OCI-LY1 (cell line): ENCODE measurements at regions not wholly inside any gene's neighbourhood (a gene's known extent, or its start where the extent isn't known, plus 50 kb on each side); places are given as distances from the start of the nearest gene placed in this dataset.

Experiments
- H2AFZ ChIP-seq: fragments of 200-600 bp; sonication (generic), shearing (Covaris generic); 2 replicates; pipeline ENCODE4 v1.6.0; 2014; ENCODE audit warnings: antibody characterized with exemption, mild to moderate bottlenecking, low read length
- H3F3A ChIP-seq: fragments of 200-600 bp; sonication (generic), shearing (Covaris generic); 2 replicates; pipeline ENCODE4 v1.6.0; 2014; ENCODE audit warnings: mild to moderate bottlenecking, antibody characterized with exemption, low read length, moderate library complexity; ENCODE audit not compliant: insufficient read depth
- H3K27ac ChIP-seq: fragments of 200-600 bp; sonication (generic); 2 replicates; pipeline ENCODE4 v1.5.1; 2014; ENCODE audit warnings: low read length, mixed run types, mild to moderate bottlenecking, low read depth; ENCODE audit not compliant: poor library complexity, severe bottlenecking
- H3K27me3 ChIP-seq: fragments of 200-600 bp; sonication (generic); 2 replicates; pipeline ENCODE4 v1.6.0; 2014; ENCODE audit warnings: antibody characterized with exemption, mild to moderate bottlenecking, low read length, moderate library complexity; ENCODE audit not compliant: insufficient read depth
- H3K36me3 ChIP-seq: fragments of 200-600 bp; sonication (generic); 2 replicates; pipeline ENCODE4 v1.6.1; 2014; ENCODE audit warnings: mild to moderate bottlenecking, antibody characterized with exemption, low read length, moderate library complexity, mixed read lengths; ENCODE audit not compliant: insufficient read depth
- H3K4me1 ChIP-seq: fragments of 200-600 bp; sonication (generic); 2 replicates; pipeline ENCODE4 v1.5.1; 2014; ENCODE audit warnings: mild to moderate bottlenecking, low read length, moderate library complexity; ENCODE audit not compliant: insufficient read depth, severe bottlenecking
- H3K4me2 ChIP-seq: fragments of 200-600 bp; sonication (generic), shearing (Covaris generic); 2 replicates; pipeline ENCODE4 v1.6.1; 2014; ENCODE audit warnings: low read length
- H3K4me3 ChIP-seq: fragments of 200-600 bp; sonication (generic); 2 replicates; pipeline ENCODE4 v1.5.1; 2014; ENCODE audit warnings: low read length, low read depth, mild to moderate bottlenecking, mixed read lengths; ENCODE audit not compliant: poor library complexity, severe bottlenecking
- H3K79me2 ChIP-seq: fragments of 200-600 bp; shearing (Covaris generic); 2 replicates; pipeline ENCODE4 v1.6.1; 2016; ENCODE audit warnings: mixed run types, low read length, mixed read lengths; ENCODE audit not compliant: insufficient read depth
- H3K9ac ChIP-seq: fragments of 200-600 bp; sonication (generic), shearing (Covaris generic); 2 replicates; pipeline ENCODE4 v1.6.1; 2014; ENCODE audit warnings: mild to moderate bottlenecking, low read length, mixed read lengths
- H3K9me2 ChIP-seq: fragments of 200-600 bp; sonication (generic), shearing (Covaris generic); 2 replicates; pipeline ENCODE4 v1.6.1; 2014; ENCODE audit warnings: low read depth, mild to moderate bottlenecking, low read length, mixed read lengths
- H3K9me3 ChIP-seq: fragments of 200-600 bp; shearing (Covaris generic); 2 replicates; pipeline ENCODE4 v1.6.1; 2014; ENCODE audit warnings: low read length, mixed read lengths
- H4K20me1 ChIP-seq: fragments of 200-600 bp; sonication (generic), shearing (Covaris generic); 2 replicates; pipeline ENCODE4 v1.6.0; 2016; ENCODE audit warnings: mild to moderate bottlenecking, low read length; ENCODE audit not compliant: insufficient read depth
- EZH2 ChIP-seq: fragments of 200-600 bp; sonication (generic), shearing (Covaris generic); IDR thresholded peaks from 2 replicates; pipeline ENCODE4 v1.8.0; 2017; ENCODE audit warnings: borderline replicate concordance, mixed run types, mild to moderate bottlenecking, antibody characterized with exemption, low read length, moderate library complexity, mixed read lengths
- TF ChIP-seq, protein P1 (sequence below): fragments of 200-600 bp; sonication (generic), shearing (Covaris generic); IDR thresholded peaks from 2 replicates; pipeline ENCODE4 v1.5.1; 2017; ENCODE audit warnings: mild to moderate bottlenecking, antibody characterized with exemption, low read length, moderate library complexity, mixed read lengths

- Histone ChIP-seq H3K9me2 (no peaks in the 10 kb centered on the region), H3K4me2 (no peak overlapping the region), H3K4me1 (peaks cover 14% of the 10 kb centered on the region), H3K79me2 (no peaks in the 10 kb centered on the region), H4K20me1 (no peaks in the 10 kb centered on the region), H3K4me3 (no peak overlapping the region), H3K27me3 (no peaks in the 10 kb centered on the region), H3K27ac (no peak overlapping the region), H3F3A (no peaks in the 10 kb centered on the region), H3K36me3 (no peaks in the 10 kb centered on the region), H2AFZ (no peak overlapping the region), H3K9me3 (no peaks in the 10 kb centered on the region), H3K9ac (no peak overlapping the region)
- TF ChIP-seq, protein P1, sequence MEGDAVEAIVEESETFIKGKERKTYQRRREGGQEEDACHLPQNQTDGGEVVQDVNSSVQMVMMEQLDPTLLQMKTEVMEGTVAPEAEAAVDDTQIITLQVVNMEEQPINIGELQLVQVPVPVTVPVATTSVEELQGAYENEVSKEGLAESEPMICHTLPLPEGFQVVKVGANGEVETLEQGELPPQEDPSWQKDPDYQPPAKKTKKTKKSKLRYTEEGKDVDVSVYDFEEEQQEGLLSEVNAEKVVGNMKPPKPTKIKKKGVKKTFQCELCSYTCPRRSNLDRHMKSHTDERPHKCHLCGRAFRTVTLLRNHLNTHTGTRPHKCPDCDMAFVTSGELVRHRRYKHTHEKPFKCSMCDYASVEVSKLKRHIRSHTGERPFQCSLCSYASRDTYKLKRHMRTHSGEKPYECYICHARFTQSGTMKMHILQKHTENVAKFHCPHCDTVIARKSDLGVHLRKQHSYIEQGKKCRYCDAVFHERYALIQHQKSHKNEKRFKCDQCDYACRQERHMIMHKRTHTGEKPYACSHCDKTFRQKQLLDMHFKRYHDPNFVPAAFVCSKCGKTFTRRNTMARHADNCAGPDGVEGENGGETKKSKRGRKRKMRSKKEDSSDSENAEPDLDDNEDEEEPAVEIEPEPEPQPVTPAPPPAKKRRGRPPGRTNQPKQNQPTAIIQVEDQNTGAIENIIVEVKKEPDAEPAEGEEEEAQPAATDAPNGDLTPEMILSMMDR, result no peak
- no peak for TF ChIP-seq EZH2
Observed at GRCh38 chr6:14212020-14212419, 94.4 kb downstream of the CD83 start.

DNA sequence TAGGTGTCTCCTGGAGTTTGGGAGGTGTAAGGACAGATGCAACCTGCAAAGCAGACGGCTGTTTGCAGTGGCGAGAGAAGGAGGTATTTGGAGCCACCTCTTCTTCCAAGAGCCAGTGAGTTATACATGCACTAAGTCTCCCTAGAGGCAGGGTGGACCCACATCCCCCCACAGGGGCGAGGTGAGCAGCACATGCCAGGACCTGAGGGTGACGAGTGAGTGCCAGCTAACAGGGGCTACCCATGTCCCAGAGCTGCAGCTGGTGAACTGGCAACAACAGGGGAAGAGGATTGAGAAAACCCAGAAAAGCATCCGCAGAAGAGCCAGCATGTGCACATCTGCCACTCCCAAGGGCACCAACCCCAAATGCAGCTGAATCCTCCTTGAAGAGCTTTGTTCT, 95.1 kb downstream of the CD83 start:
- H3K9me2 ChIP-seq, result no peaks in the 10 kb centered on the region
- no peaks in the 10 kb centered on the region for H3F3A ChIP-seq
- peaks cover 14% of the 10 kb centered on the region for H3K4me1 ChIP-seq
- no peaks in the 10 kb centered on the region for H3K36me3 ChIP-seq
- no peak overlapping the region for H3K4me3 ChIP-seq
- H3K9ac ChIP-seq, result no peak overlapping the region
- no peaks in the 10 kb centered on the region for H3K27me3 ChIP-seq
- H3K79me2 ChIP-seq, result no peaks in the 10 kb centered on the region
- no peaks in the 10 kb centered on the region for H4K20me1 ChIP-seq
- no peak overlapping the region for H3K4me2 ChIP-seq
- no peak overlapping the region for H3K27ac ChIP-seq
- H3K9me3 ChIP-seq, result no peaks in the 10 kb centered on the region
- TF ChIP-seq, protein P1, result no peak
- TF ChIP-seq EZH2, result no peak
- no peak overlapping the region for H2AFZ ChIP-seq

- Histone ChIP-seq H3K27ac (no peak overlapping the region), H3K9ac (no peak overlapping the region), H4K20me1 (no peaks in the 10 kb centered on the region), H3K9me3 (no peaks in the 10 kb centered on the region), H3K4me2 (no peak overlapping the region), H3K4me1 (no peaks in the 10 kb centered on the region), H3K27me3 (no peaks in the 10 kb centered on the region), H2AFZ (no peak overlapping the region), H3K4me3 (no peak overlapping the region), H3K79me2 (no peaks in the 10 kb centered on the region), H3K36me3 (no peaks in the 10 kb centered on the region), H3F3A (no peaks in the 10 kb centered on the region), H3K9me2 (no peaks in the 10 kb centered on the region)
- no peak for TF ChIP-seq EZH2
- TF ChIP-seq, protein P1, result no peak
Observed at GRCh38 chr6:14216946-14217684, 99.5 kb downstream of the CD83 start.
